GM21529 (cell line): ENCODE measurements at regions not wholly inside any gene's neighbourhood (a gene's known extent, or its start where the extent isn't known, plus 50 kb on each side); places are given as distances from the start of the nearest gene placed in this dataset.
"Not testable (repeated sequence)": the region's sequence is repeated elsewhere in the genome, so short reads cannot be mapped to it uniquely, and the experiment has no call there.

Experiments used
- ATAC-seq: cut with Tn5 transposase; IDR thresholded peaks from one replicate; pipeline ENCODE4 v1.9.1; 2021; ENCODE audit not compliant: unreplicated experiment

- ATAC-seq: no peak
These were observed 280.5 kb downstream of the TLL1 start for GRCh38 chr4:166153548-166153947.

- ATAC-seq: no peak
These were observed 289.3 kb downstream of the TLL1 start for GRCh38 chr4:166162327-166162726.

- ATAC-seq: peak; percentile 97
These were observed 292.9 kb downstream of the TLL1 start for GRCh38 chr4:166165829-166166420.

- ATAC-seq: no peak
These were observed 296.1 kb downstream of the TLL1 start for GRCh38 chr4:166169111-166169510.

GRCh38 chr4:166172619-166173018 is 299.6 kb downstream of the TLL1 start:
- no peak for ATAC-seq

- ATAC-seq: no peak
These were observed 301.9 kb downstream of the TLL1 start for GRCh38 chr4:166174717-166175490.

GRCh38 chr4:166182145-166182544 is 309.1 kb downstream of the TLL1 start:
- no peak for ATAC-seq

- no peak for ATAC-seq
These were observed 322.1 kb downstream of the TLL1 start for GRCh38 chr4:166195101-166195500.

GRCh38 chr4:166197166-166197565 is 324.1 kb downstream of the TLL1 start:
- ATAC-seq: no peak

GRCh38 chr4:166198041-166198440 is 325.0 kb downstream of the TLL1 start:
- ATAC-seq: no peak

GRCh38 chr4:166198516-166199310 is 325.7 kb downstream of the TLL1 start:
- no peak for ATAC-seq

GRCh38 chr4:166202991-166203390 is 330.0 kb downstream of the TLL1 start:
- ATAC-seq: no peak

- ATAC-seq: not testable (repeated sequence)
These were observed 339.3 kb downstream of the TLL1 start for GRCh38 chr4:166212326-166212725.

GRCh38 chr4:166222271-166222670 is 349.2 kb downstream of the TLL1 start:
- no peak for ATAC-seq

GRCh38 chr4:166228112-166228511 is 355.1 kb downstream of the TLL1 start:
- ATAC-seq: no peak

- ATAC-seq: no peak
These were observed 356.8 kb downstream of the TLL1 start for GRCh38 chr4:166229799-166230198.

- ATAC-seq: no peak
These were observed 357.8 kb downstream of the TLL1 start for GRCh38 chr4:166230841-166231240.

- ATAC-seq: no peak
These were observed 366.3 kb downstream of the TLL1 start for GRCh38 chr4:166239354-166239753.

- no peak for ATAC-seq
These were observed 379.7 kb downstream of the TLL1 start for GRCh38 chr4:166252487-166253402.

GRCh38 chr4:166257276-166257675 is 384.2 kb downstream of the TLL1 start:
- ATAC-seq: no peak

GRCh38 chr4:166257891-166258290 is 384.9 kb downstream of the TLL1 start:
- ATAC-seq: no peak
